ENCODE measurements at regions not wholly inside any gene's neighbourhood (a gene's known extent, or its start where the extent isn't known, plus 50 kb on each side); places are given as distances from the start of the nearest gene placed in this dataset.

DNA sequence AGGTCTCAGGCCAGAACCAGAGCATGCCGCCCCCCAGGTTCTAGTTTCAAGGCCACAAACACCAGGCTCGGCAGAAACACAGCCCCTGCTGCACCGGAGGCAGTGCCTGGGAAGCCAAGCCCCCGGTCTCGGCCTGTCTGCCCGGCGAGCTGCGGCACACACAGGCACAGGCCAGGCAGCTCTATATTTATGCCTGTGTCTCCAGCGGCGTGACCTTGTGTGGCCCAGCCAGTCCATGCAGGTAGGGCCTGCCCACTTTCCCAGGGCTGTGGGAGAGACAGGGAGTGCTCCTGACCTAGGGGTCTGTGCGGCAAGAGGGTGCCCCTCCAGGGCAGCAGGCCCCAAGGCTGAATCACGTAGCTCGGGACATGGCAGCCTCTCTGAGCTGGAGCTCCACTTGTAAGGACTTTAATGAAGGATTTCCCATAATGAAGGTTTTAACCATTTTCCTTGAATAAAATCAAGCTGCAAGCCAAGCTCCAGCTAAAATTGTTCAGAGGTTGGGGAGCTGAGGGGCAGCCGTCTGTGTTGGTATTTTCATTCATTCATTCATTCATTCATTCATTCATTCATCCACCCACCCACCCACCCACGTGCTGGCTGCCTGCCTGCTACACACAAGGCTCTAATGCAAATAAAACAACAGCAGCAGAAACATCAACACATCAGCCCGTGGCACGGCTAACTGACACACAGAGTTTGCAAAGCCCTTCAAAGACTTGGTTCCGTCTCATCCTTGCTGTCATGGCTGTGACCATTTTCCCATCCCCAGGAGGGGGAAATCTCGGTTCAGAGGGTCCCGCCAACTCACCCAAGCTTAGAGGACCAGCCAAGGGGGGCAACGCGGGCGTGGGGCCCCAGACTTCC is 92.0 kb downstream of the RFLNA start:
- peak overlapping the region; percentile 89 for H3K9ac ChIP-seq (ENCODE audit: insufficient read depth, low read length)
- no peaks in the 10 kb centered on the region for H4K20me1 ChIP-seq (ENCODE audit: control insufficient read depth, extremely low read depth, insufficient read depth, low read length)
- peaks cover 57% of the 10 kb centered on the region for H3K79me2 ChIP-seq (ENCODE audit: control insufficient read depth, insufficient read depth, low read length)
- no peaks in the 10 kb centered on the region for H3K27me3 ChIP-seq (ENCODE audit: control insufficient read depth, insufficient read depth, low read length)
- H3K9me3 ChIP-seq (ENCODE audit: control insufficient read depth, insufficient read depth, low read depth, low read length): no peaks in the 10 kb centered on the region
- peak overlapping the region; percentile 77 for H3K27ac ChIP-seq (ENCODE audit: insufficient read depth, low read length)
- peak overlapping the region; percentile 87 for H3K4me2 ChIP-seq (ENCODE audit: extremely low read depth, insufficient read depth, low read length)
- DNase-seq (ENCODE audit: low read depth in 2 of 2): no peak
- peaks cover 60% of the 10 kb centered on the region for H3K4me1 ChIP-seq (ENCODE audit: control insufficient read depth, extremely low read depth, insufficient read depth, low read length)
- peaks cover 19% of the 10 kb centered on the region for H3K36me3 ChIP-seq (ENCODE audit: control insufficient read depth, insufficient read depth, low read length)
- peak overlapping the region in 3 of 4 experiments; percentile 45 to 76 (median 75) for H3K4me3 ChIP-seq (replicated peaks in 1 of 4; ENCODE audit: control extremely low read depth in 1 of 4, insufficient read depth in 1 of 4, low read depth in 3 of 4, low read length in 4 of 4)
- no peak for TF ChIP-seq EZH2 (IDR thresholded peaks at IDR 0.05; ENCODE audit: low read length, missing control alignments)
- TF ChIP-seq CTCF (conservative IDR thresholded peaks at IDR 0.05 in 1 of 2, IDR thresholded peaks at IDR 0.05 in 1 of 2; ENCODE audit: low read depth in 1 of 2, low read length in 2 of 2): no peak
- no peak overlapping the region for H2AFZ ChIP-seq (ENCODE audit: low read length)

DNA sequence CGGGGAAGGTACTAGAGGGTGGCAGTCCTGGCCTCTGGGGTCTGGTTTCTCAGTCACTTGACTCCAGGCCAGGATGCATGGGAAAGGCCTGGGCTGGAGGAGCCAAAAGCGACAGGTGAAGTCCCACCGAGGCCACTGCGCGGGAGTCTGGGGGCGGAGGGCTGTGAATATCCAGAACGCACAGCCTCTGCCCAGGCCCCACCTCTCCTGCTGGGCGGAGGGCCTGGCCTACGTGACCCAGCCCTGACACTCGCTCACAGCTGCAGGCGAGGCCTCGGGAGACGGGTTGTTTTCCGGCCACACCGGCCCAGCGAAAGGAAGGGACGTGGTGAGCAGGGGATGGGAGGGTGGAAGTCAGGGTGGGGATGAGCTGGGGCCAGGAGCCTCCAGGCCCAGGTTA is 91.2 kb downstream of the RFLNA start:
- H3K79me2 ChIP-seq (ENCODE audit: control insufficient read depth, insufficient read depth, low read length): peaks cover 60% of the 10 kb centered on the region

More for the DNA sequence above, 91.2 kb downstream of the RFLNA start:
- no peak overlapping the region for H2AFZ ChIP-seq (ENCODE audit: low read length)
- no peaks in the 10 kb centered on the region for H3K27me3 ChIP-seq (ENCODE audit: control insufficient read depth, insufficient read depth, low read length)
- peak overlapping the region; percentile 66 for H3K4me2 ChIP-seq (ENCODE audit: extremely low read depth, insufficient read depth, low read length)
- H3K9me3 ChIP-seq (ENCODE audit: control insufficient read depth, insufficient read depth, low read depth, low read length): no peaks in the 10 kb centered on the region
- H3K4me1 ChIP-seq (ENCODE audit: control insufficient read depth, extremely low read depth, insufficient read depth, low read length): peaks cover 61% of the 10 kb centered on the region
- H3K4me3 ChIP-seq (replicated peaks in 1 of 4; ENCODE audit: control extremely low read depth in 1 of 4, insufficient read depth in 1 of 4, low read depth in 3 of 4, low read length in 4 of 4): peak overlapping the region in 1 of 4 experiments; percentile 42
- peaks cover 19% of the 10 kb centered on the region for H3K36me3 ChIP-seq (ENCODE audit: control insufficient read depth, insufficient read depth, low read length)
- peak overlapping the region; percentile 57 for H3K9ac ChIP-seq (ENCODE audit: insufficient read depth, low read length)
- TF ChIP-seq EZH2 (IDR thresholded peaks at IDR 0.05; ENCODE audit: low read length, missing control alignments) (no peak), CTCF (conservative IDR thresholded peaks at IDR 0.05 in 1 of 2, IDR thresholded peaks at IDR 0.05 in 1 of 2; ENCODE audit: low read depth in 1 of 2, low read length in 2 of 2) (no peak)
- peak in 1 of 2 donors; percentile 49 for DNase-seq (ENCODE audit: low read depth in 2 of 2)
- H3K27ac ChIP-seq (ENCODE audit: insufficient read depth, low read length): peak overlapping the region; percentile 77
- H4K20me1 ChIP-seq (ENCODE audit: control insufficient read depth, extremely low read depth, insufficient read depth, low read length): no peaks in the 10 kb centered on the region

Measured in fibroblast of lung (primary cell).